ENCODE measurements at regions not wholly inside any gene's neighbourhood (a gene's known extent, or its start where the extent isn't known, plus 50 kb on each side); places are given as distances from the start of the nearest gene placed in this dataset.

DNA sequence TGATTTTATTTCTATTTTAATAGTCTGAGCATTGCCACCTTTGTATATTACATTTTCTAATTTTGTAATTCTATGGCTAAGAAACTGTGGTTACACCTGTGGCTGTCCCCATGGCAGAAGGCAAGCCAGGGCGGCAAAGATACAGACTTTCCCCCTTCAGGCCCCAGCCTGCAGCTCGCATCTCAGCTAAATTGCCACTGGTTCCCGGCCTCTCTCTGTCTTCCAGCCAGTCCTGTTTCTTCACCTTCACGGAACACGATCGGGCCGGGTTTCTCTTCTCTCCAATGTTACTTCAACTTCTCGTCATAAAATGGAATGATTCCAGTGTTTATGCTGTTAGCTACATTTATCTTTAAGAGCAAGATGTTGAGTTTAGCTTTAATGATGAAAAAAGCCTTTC, 124.5 kb upstream of the ZNF507 start:
- TF ChIP-seq POLR2A (IDR thresholded peaks at IDR 0.05; ENCODE audit: low read depth): no peak
- no peak for TF ChIP-seq CTCF (IDR thresholded peaks at IDR 0.05)
- TF ChIP-seq POLR2AphosphoS5 (IDR thresholded peaks at IDR 0.05): no peak

Measured in esophagus muscularis mucosa (tissue), 3 donors.